ENCODE measurements at regions not wholly inside any gene's neighbourhood (a gene's known extent, or its start where the extent isn't known, plus 50 kb on each side); places are given as distances from the start of the nearest gene placed in this dataset.

DNA sequence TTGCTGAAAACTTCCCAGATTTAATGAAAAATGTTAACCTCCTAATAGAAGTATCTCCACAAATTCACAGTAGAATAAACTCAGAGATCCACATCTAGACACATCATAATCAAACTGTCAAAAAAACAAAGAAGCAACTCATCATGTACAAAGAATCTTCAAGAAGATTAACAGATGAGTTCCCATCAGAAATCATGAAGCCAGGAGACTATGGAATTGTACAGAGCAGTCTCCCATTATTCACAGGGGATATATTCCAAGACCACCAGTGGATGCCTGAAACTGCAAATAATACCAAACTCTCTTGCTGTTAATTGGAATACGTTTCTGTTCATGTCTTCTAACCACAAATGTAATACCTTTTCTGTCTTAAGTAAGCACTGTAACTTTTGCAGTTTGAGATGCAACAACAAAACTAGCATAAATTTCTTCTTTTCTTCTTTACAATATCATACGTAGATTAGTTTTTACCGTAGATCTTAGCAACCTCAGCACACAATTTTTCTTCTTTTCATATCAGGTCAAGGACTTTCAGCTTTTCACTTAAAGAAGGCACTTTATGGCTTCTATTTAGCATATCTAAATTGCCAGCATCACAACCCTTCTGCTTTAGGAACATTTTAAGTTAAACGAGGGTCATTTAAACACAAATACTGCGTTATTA is 70.3 kb upstream of the MIR17HG start:
- TF ChIP-seq, protein P1, sequence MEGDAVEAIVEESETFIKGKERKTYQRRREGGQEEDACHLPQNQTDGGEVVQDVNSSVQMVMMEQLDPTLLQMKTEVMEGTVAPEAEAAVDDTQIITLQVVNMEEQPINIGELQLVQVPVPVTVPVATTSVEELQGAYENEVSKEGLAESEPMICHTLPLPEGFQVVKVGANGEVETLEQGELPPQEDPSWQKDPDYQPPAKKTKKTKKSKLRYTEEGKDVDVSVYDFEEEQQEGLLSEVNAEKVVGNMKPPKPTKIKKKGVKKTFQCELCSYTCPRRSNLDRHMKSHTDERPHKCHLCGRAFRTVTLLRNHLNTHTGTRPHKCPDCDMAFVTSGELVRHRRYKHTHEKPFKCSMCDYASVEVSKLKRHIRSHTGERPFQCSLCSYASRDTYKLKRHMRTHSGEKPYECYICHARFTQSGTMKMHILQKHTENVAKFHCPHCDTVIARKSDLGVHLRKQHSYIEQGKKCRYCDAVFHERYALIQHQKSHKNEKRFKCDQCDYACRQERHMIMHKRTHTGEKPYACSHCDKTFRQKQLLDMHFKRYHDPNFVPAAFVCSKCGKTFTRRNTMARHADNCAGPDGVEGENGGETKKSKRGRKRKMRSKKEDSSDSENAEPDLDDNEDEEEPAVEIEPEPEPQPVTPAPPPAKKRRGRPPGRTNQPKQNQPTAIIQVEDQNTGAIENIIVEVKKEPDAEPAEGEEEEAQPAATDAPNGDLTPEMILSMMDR (IDR thresholded peaks at IDR 0.05), result no peak
- TF ChIP-seq POLR2A (IDR thresholded peaks at IDR 0.05), result no peak
